Heart right ventricle (tissue), 16 donors: ENCODE measurements at regions not wholly inside any gene's neighbourhood (a gene's known extent, or its start where the extent isn't known, plus 50 kb on each side); places are given as distances from the start of the nearest gene placed in this dataset.
A peak's percentile ranks its signal among the peaks of the same experiment; 100 is the strongest.

Experiments used
- ATAC-seq, 8 donors: fragments of 200-7000 bp; cut with Tn5 transposase; one replicate each; pipeline ENCODE4 v1.9.1; 2020; ENCODE audit warnings: mild to moderate bottlenecking in 8 of 8, moderate library complexity in 8 of 8, moderate number of reproducible peaks in 1 of 8
- DNase-seq, 2 donors: peaks; one replicate each; pipeline ENCODE4 v3.0.0-alpha.2; 2020
- H3K27ac ChIP-seq, 10 donors: fragments of 200-600 bp; sonication (generic) in 2 of 10; one replicate each; pipeline versions ENCODE4 v1.5.0 to v1.8.0; 2020 to 2022; ENCODE audit warnings: mild to moderate bottlenecking in 3 of 10
- H3K27me3 ChIP-seq, 7 donors: fragments of 200-600 bp; one replicate each; pipeline ENCODE4 v1.8.0; 2021 to 2022; ENCODE audit warnings: mild to moderate bottlenecking in 2 of 7
- H3K36me3 ChIP-seq, 9 donors: fragments of 200-600 bp; sonication (generic) in 1 of 9; one replicate each; pipeline versions ENCODE4 v1.5.0 to v1.8.0; 2020 to 2022; ENCODE audit warnings: mild to moderate bottlenecking in 2 of 9
- H3K4me1 ChIP-seq, 9 donors: fragments of 200-600 bp; sonication (generic) in 1 of 9; one replicate each; pipeline versions ENCODE4 v1.5.0 to v1.8.0; 2020 to 2022; ENCODE audit warnings: mild to moderate bottlenecking in 4 of 9
- H3K4me3 ChIP-seq, 10 donors: fragments of 200-600 bp; sonication (generic) in 2 of 10; one replicate each; pipeline versions ENCODE4 v1.5.0 to v1.8.0; 2020 to 2022; ENCODE audit warnings: mild to moderate bottlenecking in 7 of 10, moderate library complexity in 2 of 10
- H3K9me3 ChIP-seq, 11 donors: fragments of 200-600 bp in 10 of 11; sonication (generic) in 2 of 11; one replicate each; pipeline versions ENCODE4 v1.5.0 to v1.8.0; 2013 to 2022; ENCODE audit warnings: mild to moderate bottlenecking in 2 of 11, control low read depth in 1 of 11, moderate library complexity in 1 of 11
- CTCF ChIP-seq, 9 donors: fragments of 200-600 bp; sonication (generic) in 2 of 9; IDR thresholded peaks; one replicate each; pipeline versions ENCODE4 v1.5.0 to v1.8.0; 2021 to 2022; ENCODE audit warnings: antibody characterized with exemption in 9 of 9, mild to moderate bottlenecking in 5 of 9, moderate library complexity in 1 of 9
- WGBS, 2 donors: extraction: QIAGEN DNeasy Blood & Tissue Kit; methylation state at CpG; one replicate each; pipeline ENCODE4 v1.1.7; 2013; ENCODE audit warnings: inconsistent platforms in 1 of 2; 5-methylcytosine and 5-hydroxymethylcytosine counted together
- intact Hi-C, 10 donors: fragments of 100-400 bp; cut with DNase I; formaldehyde crosslinking; loops; one replicate each; pipeline versions ENCODE4 v1.11.1 to v1.14.2; 2022
- donor health status: Arrhythmogenic right ventricular cardiomyopathy.
- donor health status: ischemic (EF 13 %, LVEDD 7.1; RV severe dilation, severe dysfunction).
- donor health status: healthy with polysubstance abuse.
- donor health status: DM: no; HTN: yes; CAD: no.
- donor health status: DM: no; HTN: no; CAD: no.
- donor health status: ischemic (EF 25% LVEDD 6.9; RV normal size, moderate dysfunction).
- donor health status: ischemic (EF 25% LVEDD 5.7; RV mildly dilated, moderate dysfunction).
- donor health status: healthy.
- donor health status: DM: yes; HTN: yes; CAD: no.
- donor health status: Ischemic cardiomyopathy.
- donor health status: ischemic (EF 35%, LVEDD 5.7; RV mildly dilated, moderate dysfunction).
- donor health status: nonischemic (EF 11% LVEDD 7.7; RV severe dilation, severe dysfunction).
- donor health status: DM: yes; HTN: yes; CAD: no.
- donor health status: PGD.
- donor health status: ischemic (EF 29% LVEDD 5.4; RV normal size, mild dysfunction).
- donor health status: nonischemic (EF 23%, LVEDD 6.1; RV moderate dilation, normal function).

- ATAC-seq: no peak
- Histone ChIP-seq H3K27me3 (peaks cover 0 to 69% (median 35%) of the 10 kb centered on the region in 7 donors), H3K4me3 (no peak overlapping the region), H3K4me1 (peaks cover 0 to 31% (median 8%) of the 10 kb centered on the region in 9 donors), H3K36me3 (no peaks in the 10 kb centered on the region), H3K9me3 (peaks cover 0 to 1% (median 0%) of the 10 kb centered on the region in 11 donors), H3K27ac (peak overlapping the region in 3 of 10 donors; percentile 35 to 86 (median 43))
- intact Hi-C loops: loop anchor here in 1 of 10 donors (10.0 kb wide), 1 partner anchor 203 kb away; no protein-coding TSS in a partner anchor
- WGBS, 2 donors: 93 to 95% methylated on average over 4 of the region's 4 CpGs
- DNase-seq: no peak
- TF ChIP-seq CTCF (IDR thresholded peaks at IDR 0.05): no peak
Observed at GRCh38 chr22:27437570-27437969, 364.0 kb downstream of the MN1 start.

- Histone ChIP-seq H3K4me1 (peaks cover 0 to 31% (median 8%) of the 10 kb centered on the region in 9 donors), H3K36me3 (no peaks in the 10 kb centered on the region), H3K9me3 (no peaks in the 10 kb centered on the region), H3K4me3 (peak overlapping the region in 1 of 10 donors; percentile 5), H3K27ac (peak overlapping the region in 5 of 10 donors; percentile 16 to 86 (median 37)), H3K27me3 (peaks cover 0 to 73% (median 35%) of the 10 kb centered on the region in 7 donors)
- ATAC-seq (peak in 3 of 8 donors; percentile 17 to 35 (median 23)), DNase-seq (peak in 1 of 2 donors; percentile 67)
- intact Hi-C loops: loop anchor here in 1 of 10 donors (10.0 kb wide), 1 partner anchor 204 kb away; no protein-coding TSS in a partner anchor
- 22 to 23% methylated on average over 22 of the region's 22 CpGs for WGBS, 2 donors
- peak in 2 of 9 donors; percentile 16 to 24 for TF ChIP-seq CTCF (IDR thresholded peaks at IDR 0.05)
Observed at GRCh38 chr22:27438271-27438980, 363.1 kb downstream of the MN1 start.

GRCh38 chr22:27439131-27439530 lies 362.4 kb downstream of the MN1 start:
- no peak for TF ChIP-seq CTCF (IDR thresholded peaks at IDR 0.05)
- H3K27ac ChIP-seq: peak overlapping the region in 1 of 10 donors; percentile 86
- H3K27me3 ChIP-seq: peaks cover 0 to 76% (median 35%) of the 10 kb centered on the region in 7 donors
- ATAC-seq (no peak), DNase-seq (no peak)
- intact Hi-C loops: loop anchor here in 1 of 10 donors (10.0 kb wide), 1 partner anchor 204 kb away; no protein-coding TSS in a partner anchor
- H3K4me1 ChIP-seq: peaks cover 0 to 31% (median 8%) of the 10 kb centered on the region in 9 donors
- WGBS, 2 donors: 57 to 60% methylated on average over 4 of the region's 4 CpGs
- H3K9me3 ChIP-seq: no peaks in the 10 kb centered on the region
- H3K4me3 ChIP-seq: no peak overlapping the region
- H3K36me3 ChIP-seq: no peaks in the 10 kb centered on the region

- WGBS, 2 donors: 53 to 56% methylated on average over 6 of the region's 6 CpGs
- Histone ChIP-seq H3K27ac (no peak overlapping the region), H3K27me3 (peaks cover 0 to 71% (median 35%) of the 10 kb centered on the region in 7 donors), H3K4me3 (no peak overlapping the region), H3K4me1 (peaks cover 0 to 28% (median 8%) of the 10 kb centered on the region in 9 donors), H3K36me3 (no peaks in the 10 kb centered on the region), H3K9me3 (no peaks in the 10 kb centered on the region)
- no peak for TF ChIP-seq CTCF (IDR thresholded peaks at IDR 0.05)
- ATAC-seq (no peak), DNase-seq (no peak)
- intact Hi-C loops: no loop called here
Observed at GRCh38 chr22:27440304-27440865, 361.2 kb downstream of the MN1 start.
